ENCODE measurements at regions not wholly inside any gene's neighbourhood (a gene's known extent, or its start where the extent isn't known, plus 50 kb on each side); places are given as distances from the start of the nearest gene placed in this dataset.
A peak's percentile ranks its signal among the peaks of the same experiment; 100 is the strongest.
"Not testable (repeated sequence)": the region's sequence is repeated elsewhere in the genome, so short reads cannot be mapped to it uniquely, and the experiment has no call there.

GRCh38 chr15:70602834-70603560, 160.4 kb downstream of the UACA start:
- no peak for DNase-seq (ENCODE audit: extremely low read depth in 1 of 2, low read depth in 1 of 2)

- no peak for DNase-seq (ENCODE audit: extremely low read depth in 1 of 2, low read depth in 1 of 2)
These were observed 161.1 kb downstream of the UACA start for GRCh38 chr15:70602281-70602680.

- no peak for DNase-seq (ENCODE audit: extremely low read depth in 1 of 2, low read depth in 1 of 2)
These were observed 165.4 kb downstream of the UACA start for GRCh38 chr15:70597945-70598344.

- no peak for DNase-seq (ENCODE audit: extremely low read depth in 1 of 2, low read depth in 1 of 2)
These were observed 166.2 kb downstream of the UACA start for GRCh38 chr15:70597056-70597603.

GRCh38 chr15:70596354-70597055, 166.9 kb downstream of the UACA start:
- no peak for DNase-seq (ENCODE audit: extremely low read depth in 1 of 2, low read depth in 1 of 2)

GRCh38 chr15:70593795-70594194, 169.6 kb downstream of the UACA start:
- DNase-seq (ENCODE audit: extremely low read depth in 1 of 2, low read depth in 1 of 2): no peak

- no peak for DNase-seq (ENCODE audit: extremely low read depth in 1 of 2, low read depth in 1 of 2)
These were observed 173.6 kb downstream of the UACA start for GRCh38 chr15:70589728-70590127.

GRCh38 chr15:70589221-70589620, 174.1 kb downstream of the UACA start:
- DNase-seq (ENCODE audit: extremely low read depth in 1 of 2, low read depth in 1 of 2): no peak

GRCh38 chr15:70588613-70589012, 174.7 kb downstream of the UACA start:
- no peak for DNase-seq (ENCODE audit: extremely low read depth in 1 of 2, low read depth in 1 of 2)

GRCh38 chr15:70587896-70588567, 175.3 kb downstream of the UACA start:
- no peak for DNase-seq (ENCODE audit: extremely low read depth in 1 of 2, low read depth in 1 of 2)

GRCh38 chr15:70587012-70587634, 176.2 kb downstream of the UACA start:
- not testable (repeated sequence) for DNase-seq (ENCODE audit: extremely low read depth in 1 of 2, low read depth in 1 of 2)

GRCh38 chr15:70586241-70586640, 177.1 kb downstream of the UACA start:
- DNase-seq (ENCODE audit: extremely low read depth in 1 of 2, low read depth in 1 of 2): no peak

GRCh38 chr15:70585707-70586034, 177.7 kb downstream of the UACA start:
- DNase-seq (ENCODE audit: extremely low read depth in 1 of 2, low read depth in 1 of 2): no peak

- peak in 1 of 2 donors; percentile 8 for DNase-seq (ENCODE audit: extremely low read depth in 1 of 2, low read depth in 1 of 2)
These were observed 178.3 kb downstream of the UACA start for GRCh38 chr15:70584838-70585706.

- DNase-seq (ENCODE audit: extremely low read depth in 1 of 2, low read depth in 1 of 2): no peak
These were observed 178.9 kb downstream of the UACA start for GRCh38 chr15:70584441-70584837.

- DNase-seq (ENCODE audit: extremely low read depth in 1 of 2, low read depth in 1 of 2): no peak
These were observed 180.4 kb downstream of the UACA start for GRCh38 chr15:70583006-70583405.

- no peak for DNase-seq (ENCODE audit: extremely low read depth in 1 of 2, low read depth in 1 of 2)
These were observed 181.0 kb downstream of the UACA start for GRCh38 chr15:70582143-70582945.

GRCh38 chr15:70580958-70581357, 182.4 kb downstream of the UACA start:
- no peak for DNase-seq (ENCODE audit: extremely low read depth in 1 of 2, low read depth in 1 of 2)

- DNase-seq (ENCODE audit: extremely low read depth in 1 of 2, low read depth in 1 of 2): no peak
These were observed 183.1 kb downstream of the UACA start for GRCh38 chr15:70580286-70580685.

GRCh38 chr15:70579766-70580165, 183.6 kb downstream of the UACA start:
- no peak for DNase-seq (ENCODE audit: extremely low read depth in 1 of 2, low read depth in 1 of 2)

Data from stimulated activated CD8-positive, alpha-beta memory T cell treated with anti-CD3 and anti-CD28 coated beads, Interleukin-7, amount 100 ng/mL, for 48 hours (primary cell).